PC-3 (cell line): ENCODE measurements at regions not wholly inside any gene's neighbourhood (a gene's known extent, or its start where the extent isn't known, plus 50 kb on each side); places are given as distances from the start of the nearest gene placed in this dataset.

ENCODE experiments used
- ATAC-seq: fragments of 200-7000 bp; cut with Tn5 transposase; 2 replicates; pipeline ENCODE4 v1.9.1; 2020; ENCODE audit warnings: mild to moderate bottlenecking, moderate library complexity
- BruUV-seq: library from RNA; stranded (reverse); fragments of 400-500 nt; replicated peaks from 2 replicates; lab custom pipeline; 2021; lab: Mats Ljungman, UMichigan
- CTCF ChIA-PET: fragments of 300-600 bp; sonication (Branson Sonifier 250); formaldehyde crosslinking; loops from one replicate; lab custom pipeline; 2022; ENCODE audit warnings: antibody characterized with exemption; lab: Charles Lee
- POLR2A ChIA-PET: fragments of 300-600 bp; sonication (Branson Sonifier 250); formaldehyde crosslinking; loops from one replicate; lab custom pipeline; 2022; ENCODE audit warnings: antibody characterized with exemption; ENCODE audit not compliant: unreplicated experiment; lab: Charles Lee
- DNase-seq: peaks from one replicate; pipeline ENCODE4 v3.0.0-alpha.2; 2015
- H2AFZ ChIP-seq: fragments of 300-600 bp; sonication (generic); 2 replicates; pipeline ENCODE4 v1.6.0; 2016; ENCODE audit warnings: antibody characterized with exemption, low read length
- H3F3A ChIP-seq: fragments of 300-600 bp; sonication (generic); one replicate; pipeline ENCODE4 v1.6.0; 2017; ENCODE audit warnings: antibody characterized with exemption, low read length, control low read depth, mild to moderate bottlenecking; ENCODE audit not compliant: unreplicated experiment
- H3K27ac ChIP-seq: fragments of 300-600 bp; sonication (generic); 2 replicates; pipeline ENCODE4 v1.5.1; 2016; ENCODE audit warnings: mild to moderate bottlenecking, low read length
- H3K27me3 ChIP-seq: fragments of 300-600 bp; sonication (generic); 2 replicates; pipeline ENCODE4 v1.6.1; 2016; ENCODE audit warnings: low read length, mixed read lengths
- H3K36me3 ChIP-seq: fragments of 300-600 bp; sonication (generic); 2 replicates; pipeline ENCODE4 v1.6.1; 2016; ENCODE audit warnings: low read depth, mixed run types, low read length, mixed read lengths
- H3K4me1 ChIP-seq: fragments of 300-600 bp; sonication (generic); 2 replicates; pipeline ENCODE4 v1.5.1; 2016; ENCODE audit warnings: low read length; ENCODE audit not compliant: insufficient read depth
- H3K4me2 ChIP-seq: fragments of 300-600 bp; sonication (generic); 2 replicates; pipeline ENCODE4 v1.6.0; 2016; ENCODE audit warnings: low read length
- H3K4me3 ChIP-seq: fragments of 300-600 bp; sonication (generic); 2 replicates; pipeline ENCODE4 v1.5.1; 2016; ENCODE audit warnings: mild to moderate bottlenecking, low read length, mixed read lengths
- H3K79me2 ChIP-seq: fragments of 300-600 bp; sonication (generic); 2 replicates; pipeline ENCODE4 v1.6.1; 2017; ENCODE audit warnings: low read length, mixed read lengths
- H3K9ac ChIP-seq: fragments of 300-600 bp; sonication (generic); 2 replicates; pipeline ENCODE4 v1.6.0; 2016; ENCODE audit warnings: mild to moderate bottlenecking, low read length
- H3K9me2 ChIP-seq: fragments of 300-600 bp; sonication (generic); replicated peaks from 2 replicates; pipeline ENCODE4 v1.6.1; 2016; ENCODE audit warnings: mixed run types, low read length, mixed read lengths
- H3K9me3 ChIP-seq: fragments of 300-600 bp; sonication (generic); 2 replicates; pipeline ENCODE4 v1.6.1; 2016; ENCODE audit warnings: low read length, mixed read lengths
- H4K20me1 ChIP-seq: fragments of 300-600 bp; sonication (generic); 2 replicates; pipeline ENCODE4 v1.6.1; 2016; ENCODE audit warnings: low read length, mixed read lengths
- CTCF ChIP-seq: fragments of 300-600 bp; sonication (generic); conservative IDR thresholded peaks from 2 replicates; pipeline ENCODE4 v1.5.1; 2017; ENCODE audit warnings: antibody characterized with exemption, low read depth, mild to moderate bottlenecking, low read length
- EZH2 ChIP-seq: fragments of 300-600 bp; sonication (generic); IDR thresholded peaks from one replicate; pipeline ENCODE4 v1.6.1; 2017; ENCODE audit warnings: antibody characterized with exemption, mild to moderate bottlenecking, low read length; ENCODE audit not compliant: unreplicated experiment
- EZH2phosphoT487 ChIP-seq: fragments of 300-600 bp; sonication (generic); IDR thresholded peaks from 2 replicates; pipeline ENCODE4 v1.6.1; 2018; ENCODE audit warnings: mild to moderate bottlenecking, antibody characterized with exemption, low read length, borderline replicate concordance
- intact Hi-C: fragments of 100-400 bp; cut with micrococcal nuclease; formaldehyde crosslinking; loops from 2 replicates; pipeline ENCODE4 v1.9.0; 2023

GRCh38 chr2:12949406-12949805, 232.7 kb downstream of the TRIB2 start:
- TF ChIP-seq CTCF, result no peak
- no peak for TF ChIP-seq EZH2phosphoT487
- no peak for TF ChIP-seq EZH2
- CTCF ChIA-PET, result no interaction called here
- Histone ChIP-seq H2AFZ (no peak overlapping the region), H3K9me2 (no peaks in the 10 kb centered on the region), H3K4me2 (no peak overlapping the region), H3K4me3 (no peak overlapping the region), H4K20me1 (no peaks in the 10 kb centered on the region), H3K36me3 (no peaks in the 10 kb centered on the region), H3K9ac (0 out of 2 replicates have a peak overlapping the region, but pooled peaks have one; percentile 5), H3K9me3 (no peaks in the 10 kb centered on the region), H3K4me1 (peaks cover 30% of the 10 kb centered on the region), H3K27ac (peak overlapping the region; percentile 42; the same call in 1 of the 2 replicates), H3K27me3 (no peaks in the 10 kb centered on the region), H3K79me2 (no peaks in the 10 kb centered on the region), H3F3A (no peaks in the 10 kb centered on the region)
- DNase-seq (no peak), ATAC-seq (no peak)
- POLR2A ChIA-PET, result no interaction called here
- intact Hi-C loops, result no loop called here
- no TSS peak for BruUV-seq

- Histone ChIP-seq H3K9me3 (no peaks in the 10 kb centered on the region), H3K4me2 (no peak overlapping the region), H3K79me2 (no peaks in the 10 kb centered on the region), H3K4me1 (peaks cover 30% of the 10 kb centered on the region), H4K20me1 (no peaks in the 10 kb centered on the region), H2AFZ (no peak overlapping the region), H3K9me2 (no peaks in the 10 kb centered on the region), H3F3A (no peaks in the 10 kb centered on the region), H3K4me3 (no peak overlapping the region), H3K36me3 (no peaks in the 10 kb centered on the region), H3K9ac (no peak overlapping the region), H3K27ac (no peak overlapping the region), H3K27me3 (no peaks in the 10 kb centered on the region)
- ChIA-PET CTCF (no interaction called here), POLR2A (no interaction called here)
- no peak for DNase-seq
- no peak for ATAC-seq
- intact Hi-C loops, result loop anchor here (2.0 kb wide), 1 partner anchor 49 kb away; no protein-coding TSS in a partner anchor
- TF ChIP-seq EZH2phosphoT487 (no peak), CTCF (no peak), EZH2 (no peak)
- BruUV-seq, result no TSS peak
Observed at GRCh38 chr2:12950174-12950573, 233.4 kb downstream of the TRIB2 start.

GRCh38 chr2:12950957-12951656, 234.4 kb downstream of the TRIB2 start:
- no peaks in the 10 kb centered on the region for H3K9me2 ChIP-seq
- no peaks in the 10 kb centered on the region for H3K79me2 ChIP-seq
- H3K4me1 ChIP-seq, result peaks cover 30% of the 10 kb centered on the region
- no peaks in the 10 kb centered on the region for H3F3A ChIP-seq
- H3K9ac ChIP-seq, result no peak overlapping the region
- H3K4me3 ChIP-seq, result no peak overlapping the region
- no peaks in the 10 kb centered on the region for H3K36me3 ChIP-seq
- intact Hi-C loops, result loop anchor here (2.0 kb wide), 1 partner anchor 48 kb away; no protein-coding TSS in a partner anchor
- peak overlapping the region; percentile 58 for H3K4me2 ChIP-seq
- TF ChIP-seq EZH2phosphoT487 (no peak), EZH2 (no peak), CTCF (no peak)
- ATAC-seq, result peak; percentile 22; the same call in 1 of the 2 replicates
- H3K27ac ChIP-seq, result no peak overlapping the region
- H2AFZ ChIP-seq, result peak overlapping the region; percentile 17; the same call in 1 of the 2 replicates
- BruUV-seq, result no TSS peak
- H3K9me3 ChIP-seq, result no peaks in the 10 kb centered on the region
- peak; percentile 67 for DNase-seq
- no peaks in the 10 kb centered on the region for H3K27me3 ChIP-seq
- POLR2A ChIA-PET, result no interaction called here
- CTCF ChIA-PET, result no interaction called here
- no peaks in the 10 kb centered on the region for H4K20me1 ChIP-seq
